ENCODE measurements at regions not wholly inside any gene's neighbourhood (a gene's known extent, or its start where the extent isn't known, plus 50 kb on each side); places are given as distances from the start of the nearest gene placed in this dataset.
A peak's percentile ranks its signal among the peaks of the same experiment; 100 is the strongest.
"Not testable (repeated sequence)": the region's sequence is repeated elsewhere in the genome, so short reads cannot be mapped to it uniquely, and the experiment has no call there.

DNA sequence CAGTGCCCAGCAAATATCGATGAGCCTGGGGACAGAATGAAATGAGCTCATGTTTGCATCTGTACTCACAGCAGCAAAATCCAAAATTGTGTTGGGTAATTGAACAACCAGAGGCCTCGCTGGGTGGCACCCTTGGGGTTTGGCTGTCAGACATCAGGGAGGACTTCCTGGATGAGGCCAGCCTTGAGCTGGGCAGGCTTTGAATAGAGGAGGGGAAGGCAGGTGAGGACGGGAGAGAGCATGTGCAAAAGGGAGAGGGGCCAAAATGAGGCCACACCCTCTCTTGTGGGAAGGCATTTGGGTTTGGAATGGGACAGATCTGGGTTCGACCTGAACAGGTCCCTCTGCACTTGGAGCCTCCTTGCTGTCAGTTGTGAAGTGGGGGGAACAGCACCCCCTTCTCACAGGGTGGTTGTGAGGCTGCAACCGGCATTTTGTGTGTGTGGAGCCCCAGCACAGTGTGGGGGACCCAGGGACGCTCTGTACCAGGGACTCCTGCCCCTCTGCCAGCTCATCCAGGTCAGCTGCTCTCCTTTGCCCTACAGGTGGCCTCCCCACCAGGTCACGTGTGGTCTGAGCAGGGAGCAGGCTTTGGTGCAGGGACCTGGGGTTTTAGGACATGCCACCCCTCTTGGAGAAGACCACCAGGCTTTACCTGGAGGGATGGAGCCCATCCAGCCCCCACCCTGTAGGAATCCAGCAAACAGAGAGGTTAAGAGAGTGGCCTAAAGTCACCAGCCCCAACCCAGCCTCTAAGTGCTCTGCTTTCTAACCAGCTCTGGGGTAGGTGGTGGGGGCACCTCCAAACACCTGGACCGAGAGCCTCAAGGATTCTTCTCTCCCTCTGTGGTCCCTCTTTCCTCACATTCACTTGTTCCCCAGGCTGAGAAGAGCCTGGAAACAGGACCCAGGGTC, 521.8 kb downstream of the PTPRU start:
- DNase-seq (ENCODE audit: low read depth) = no peak

DNA sequence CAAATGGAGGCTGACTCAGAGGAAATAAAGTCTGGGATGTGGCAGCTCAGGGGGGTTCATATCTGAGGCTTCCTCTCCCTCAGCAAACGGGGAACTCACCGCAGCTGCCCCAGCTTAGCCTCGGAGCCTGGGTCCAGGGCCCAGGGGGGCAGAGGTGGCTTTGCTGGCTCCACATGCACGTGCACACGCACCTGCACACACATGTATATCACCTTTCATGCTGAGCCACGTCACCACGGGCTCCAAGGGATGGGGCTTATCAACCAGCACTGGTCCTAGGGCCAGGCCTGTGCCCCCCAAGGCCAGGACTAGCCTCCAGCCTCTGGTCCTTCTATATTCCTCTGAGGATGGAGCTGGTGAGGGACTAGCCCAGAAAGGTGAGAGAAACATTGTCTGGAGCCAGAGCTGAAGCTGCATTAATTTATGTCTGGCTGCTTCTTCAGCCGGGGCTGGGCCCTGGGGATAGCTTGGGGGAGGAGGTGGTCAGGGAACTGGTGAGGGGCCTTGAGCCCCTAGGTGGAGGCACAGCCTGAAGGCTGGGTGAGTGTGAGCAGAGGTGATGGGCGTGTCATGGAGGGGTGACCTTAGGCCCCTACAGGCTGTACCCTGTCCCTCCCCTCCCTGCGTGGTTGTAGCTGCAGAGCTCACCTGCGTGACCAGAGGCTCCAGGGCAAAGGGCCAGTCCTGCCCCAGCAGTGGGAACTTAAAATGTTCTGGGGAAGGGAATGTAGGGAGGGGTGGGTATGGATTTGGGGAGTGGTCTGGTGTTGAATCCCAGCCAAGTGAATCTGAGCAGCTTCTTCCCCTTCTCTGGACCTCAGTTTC, 520.8 kb downstream of the PTPRU start:
- DNase-seq (ENCODE audit: low read depth) = no peak

DNA sequence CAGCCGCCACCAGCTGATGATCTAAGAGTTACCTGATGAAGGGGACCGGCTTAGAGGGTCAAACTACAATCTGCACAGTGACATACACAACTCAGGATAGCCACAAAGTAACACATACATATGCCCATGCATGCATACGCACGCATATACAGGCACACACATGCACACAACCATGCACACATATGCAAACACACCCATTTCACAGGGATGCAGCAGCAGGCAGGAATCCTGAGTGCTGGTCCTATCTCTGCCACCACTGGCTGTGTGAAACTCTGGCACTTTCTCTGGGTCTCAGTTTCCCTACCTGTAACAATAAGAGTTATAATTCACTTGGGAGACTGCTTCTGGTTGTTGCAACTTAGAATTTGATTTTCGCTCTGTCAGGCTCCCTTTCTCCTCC, 520.2 kb downstream of the PTPRU start:
- DNase-seq (ENCODE audit: low read depth) = no peak

DNA sequence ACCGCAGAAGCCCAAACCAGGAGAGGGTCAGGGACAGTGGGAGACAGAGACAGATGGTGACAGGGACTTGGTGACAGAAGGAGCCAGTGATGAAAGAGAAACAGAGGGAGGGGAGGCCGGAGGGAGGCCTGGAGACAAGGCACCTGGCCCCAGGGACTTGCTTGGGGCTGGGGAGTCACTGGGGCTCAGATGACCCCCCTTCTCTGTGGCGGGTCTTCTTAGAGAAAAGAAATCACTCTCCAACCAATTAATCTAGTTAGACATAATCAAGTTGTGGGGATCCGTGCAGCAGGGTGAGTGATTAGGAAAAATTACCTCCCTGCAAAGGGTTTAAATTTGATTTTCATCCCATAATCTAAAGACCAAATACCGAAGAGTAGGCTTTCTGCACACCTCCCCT, 519.8 kb downstream of the PTPRU start:
- no peak for DNase-seq (ENCODE audit: low read depth)

DNA sequence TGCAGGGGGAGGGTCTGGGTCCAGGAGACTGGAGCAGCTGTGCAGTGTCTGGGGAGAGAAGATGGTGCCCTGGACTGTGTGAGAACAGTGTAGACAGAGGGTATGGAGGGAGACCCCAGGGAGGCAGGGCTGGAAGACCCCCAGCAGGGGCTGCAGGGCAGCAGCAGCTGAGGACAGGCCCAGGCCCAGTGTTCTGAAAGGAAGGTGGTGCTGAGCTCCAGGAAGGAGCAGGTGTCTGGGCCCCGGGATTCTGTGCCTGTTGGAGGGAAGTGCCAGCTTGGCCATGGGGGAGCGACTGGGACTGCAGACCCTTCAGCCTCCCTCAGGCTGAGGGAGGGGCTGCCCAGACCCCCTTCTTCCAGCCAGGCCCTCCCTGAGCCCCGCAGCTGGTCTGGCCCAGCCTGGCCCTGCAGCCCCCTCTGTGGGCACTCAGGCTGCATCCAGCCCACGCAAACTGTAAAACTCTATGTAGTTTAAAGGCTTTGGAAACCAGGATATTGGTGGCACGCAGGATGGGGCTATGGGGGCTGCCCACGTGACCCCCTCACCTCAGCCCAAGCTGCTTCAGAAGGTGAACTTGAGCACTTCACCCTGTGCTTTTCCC, 519.2 kb downstream of the PTPRU start:
- not testable (repeated sequence) for DNase-seq (ENCODE audit: low read depth)

DNA sequence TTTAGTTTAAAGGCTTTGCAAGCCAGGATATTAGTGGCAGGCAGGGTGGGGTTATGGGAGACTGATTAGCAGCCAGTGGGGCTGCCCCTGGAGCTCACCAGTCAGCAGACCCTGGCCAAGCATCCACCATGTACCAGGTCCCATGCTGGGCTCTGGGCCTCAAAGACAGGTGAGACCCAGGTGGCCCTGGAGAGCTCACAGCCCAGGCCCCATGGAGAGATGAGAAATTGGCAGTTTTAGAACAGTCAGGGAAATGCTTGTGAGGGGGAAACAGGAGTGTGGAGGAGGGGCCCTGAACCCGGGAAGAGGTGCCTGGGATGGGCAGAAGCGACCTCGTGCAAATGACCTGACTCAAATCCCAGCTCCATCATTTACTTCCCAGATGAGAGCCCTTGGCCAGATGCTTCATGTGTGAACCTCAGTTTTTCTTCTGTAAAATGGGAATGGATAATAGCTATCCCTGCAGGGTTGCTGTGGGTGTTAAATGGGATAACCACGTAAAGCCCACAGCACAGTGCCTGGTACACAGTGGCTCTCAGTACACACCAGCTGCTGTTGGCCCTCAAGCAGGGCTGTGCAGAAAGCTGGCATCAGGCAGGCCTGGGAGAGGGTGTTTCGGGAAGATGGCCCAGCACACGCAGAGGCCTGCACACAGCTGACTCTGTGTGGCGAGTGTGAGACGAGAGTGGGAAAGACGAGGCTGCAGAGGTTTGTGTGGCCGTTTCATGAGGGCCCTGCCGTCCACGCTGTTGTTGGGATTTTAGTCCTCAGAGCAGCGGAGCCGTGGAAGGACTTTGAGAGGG, 518.5 kb downstream of the PTPRU start:
- no peak for DNase-seq (ENCODE audit: low read depth)

DNA sequence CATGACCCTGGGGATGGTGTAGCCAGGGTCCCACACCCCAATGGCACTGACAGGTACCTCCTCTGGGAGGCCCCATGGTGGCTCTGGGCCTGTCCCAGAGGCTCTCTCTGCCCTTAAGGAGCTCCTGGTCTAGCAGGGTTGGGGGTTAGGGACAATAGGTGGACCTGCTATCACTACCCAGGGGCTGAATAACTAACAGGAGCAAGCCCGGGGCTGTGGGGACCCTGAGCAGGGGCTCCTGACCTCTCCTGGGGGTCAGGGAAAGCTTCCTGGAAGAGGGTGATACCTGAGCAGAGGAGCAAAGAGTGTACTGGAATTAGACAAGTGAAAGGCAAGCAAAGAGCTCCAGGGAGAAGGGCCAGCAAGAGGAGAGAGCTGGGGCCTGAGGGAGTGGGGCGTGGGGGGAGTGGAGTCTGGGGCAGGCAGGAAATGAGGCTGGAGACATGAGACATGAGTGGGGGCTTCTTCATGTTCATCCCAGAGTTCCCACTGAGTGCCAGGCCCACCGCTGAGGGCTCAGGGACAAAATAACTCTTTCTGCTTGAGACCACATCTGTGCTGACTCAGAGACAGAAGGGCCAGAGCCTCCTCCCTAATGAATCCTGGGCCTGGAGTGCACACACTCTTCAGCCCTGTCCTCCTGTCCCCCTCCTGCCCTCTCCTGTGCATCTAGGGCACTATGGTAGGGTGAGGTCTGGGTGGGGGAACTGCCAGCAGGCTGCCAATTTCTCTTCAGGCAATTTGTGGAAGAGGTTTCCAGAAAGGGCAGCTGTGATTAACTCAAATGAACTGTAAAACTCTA, 517.6 kb downstream of the PTPRU start:
- no peak for DNase-seq (ENCODE audit: low read depth)

DNA sequence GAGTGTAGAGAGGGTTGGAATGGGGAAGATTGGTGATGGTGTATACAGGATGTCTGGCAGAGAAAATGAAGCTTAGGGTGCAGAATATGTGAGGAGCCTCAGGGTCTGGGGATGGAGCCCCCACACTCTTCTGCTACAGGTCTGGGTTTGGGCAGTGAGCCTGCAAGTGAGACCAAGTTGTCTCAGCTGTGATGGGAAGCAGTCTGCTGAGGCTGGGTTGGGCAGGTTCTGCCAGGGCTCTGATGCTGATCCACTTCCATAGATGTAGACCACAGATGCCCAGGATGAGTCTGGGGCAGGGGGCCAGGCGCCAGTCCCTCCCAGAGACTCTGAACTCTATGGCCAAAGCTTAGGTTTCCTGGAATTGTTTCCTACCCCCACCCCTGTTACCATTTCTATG, 516.9 kb downstream of the PTPRU start:
- DNase-seq (ENCODE audit: low read depth) = no peak

DNA sequence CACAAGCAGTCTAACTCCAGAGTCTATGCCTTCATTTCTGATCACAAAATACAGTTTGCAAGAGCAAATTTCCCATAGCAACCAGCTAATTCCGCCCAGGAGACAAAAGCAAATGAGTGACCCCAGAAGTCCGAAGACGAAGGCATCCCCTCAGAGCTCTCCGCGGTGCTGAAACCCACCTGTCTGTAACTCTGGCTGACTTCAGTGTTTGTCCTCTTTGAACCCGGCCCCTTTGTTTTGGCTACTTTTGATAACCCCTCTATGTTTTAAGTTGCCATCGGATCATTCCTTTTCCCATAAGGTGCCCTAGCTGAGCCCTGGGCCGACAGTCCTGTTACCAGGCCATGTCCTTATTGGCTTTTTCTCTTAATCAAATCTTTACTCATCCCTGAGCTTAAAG, 515.8 kb downstream of the PTPRU start:
- no peak for DNase-seq (ENCODE audit: low read depth)

DNA sequence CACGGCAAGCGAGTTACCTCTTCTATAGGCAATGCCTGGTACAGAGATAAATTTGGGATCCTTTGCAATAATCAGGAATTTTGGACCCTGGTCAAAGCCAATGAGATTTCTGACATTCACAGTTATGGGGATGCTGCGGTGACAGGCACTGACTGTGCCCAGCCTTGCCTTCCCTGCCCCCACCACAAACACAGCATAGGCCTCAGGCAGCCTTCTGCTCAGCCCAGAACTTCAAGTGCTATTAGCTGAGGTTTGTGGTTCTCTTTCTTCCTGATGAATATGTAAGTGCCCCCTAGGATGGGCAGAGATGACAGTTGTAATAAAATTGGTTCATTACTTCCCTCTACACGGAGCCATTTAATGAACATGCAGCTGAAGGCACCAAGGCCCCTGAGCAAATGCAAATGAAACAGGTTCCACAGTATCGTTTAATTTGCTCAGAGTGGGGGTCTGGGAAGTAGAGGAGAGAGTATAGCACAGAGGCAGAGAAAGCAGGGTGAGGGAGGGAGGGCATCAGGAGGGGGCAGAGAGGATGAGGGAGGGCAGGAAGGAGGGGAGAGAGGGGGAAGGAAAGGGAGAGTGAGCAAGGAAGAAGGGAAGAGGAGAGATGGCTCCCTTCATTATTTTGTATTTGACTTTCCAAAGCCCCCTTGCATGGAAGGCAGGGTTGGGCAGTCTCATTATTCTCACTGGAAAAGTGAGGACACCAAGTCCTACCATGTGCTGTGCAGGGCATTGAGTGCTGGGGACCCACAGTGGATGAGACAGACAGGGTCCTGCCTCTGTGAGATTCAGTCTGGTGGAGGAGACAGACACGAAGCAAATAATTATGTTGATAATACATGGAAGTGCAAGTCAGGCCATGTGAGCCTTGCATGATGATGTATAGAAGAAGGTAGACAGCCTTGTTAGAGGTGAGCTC, 513.0 kb downstream of the PTPRU start:
- DNase-seq (ENCODE audit: low read depth) = no peak

DNA sequence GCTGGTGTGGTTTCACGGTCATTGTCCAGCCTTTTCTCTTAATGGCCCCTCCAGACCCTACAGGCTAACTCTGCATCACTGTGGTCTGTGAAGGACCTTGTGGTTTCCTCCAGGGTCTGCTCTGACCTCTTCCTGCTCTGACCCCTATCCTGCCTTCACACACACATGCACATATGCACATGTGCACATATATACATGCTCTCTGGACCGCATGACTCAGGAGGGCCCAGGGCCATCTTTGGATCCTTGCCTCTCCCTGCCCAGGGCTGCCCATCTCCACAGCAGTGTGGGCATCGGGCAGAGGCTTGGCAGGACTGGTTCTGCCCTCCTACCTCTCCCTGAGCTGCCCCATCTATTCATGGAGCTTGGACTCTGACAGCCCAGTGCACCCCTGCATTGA, 510.9 kb downstream of the PTPRU start:
- DNase-seq (ENCODE audit: low read depth) = no peak

DNA sequence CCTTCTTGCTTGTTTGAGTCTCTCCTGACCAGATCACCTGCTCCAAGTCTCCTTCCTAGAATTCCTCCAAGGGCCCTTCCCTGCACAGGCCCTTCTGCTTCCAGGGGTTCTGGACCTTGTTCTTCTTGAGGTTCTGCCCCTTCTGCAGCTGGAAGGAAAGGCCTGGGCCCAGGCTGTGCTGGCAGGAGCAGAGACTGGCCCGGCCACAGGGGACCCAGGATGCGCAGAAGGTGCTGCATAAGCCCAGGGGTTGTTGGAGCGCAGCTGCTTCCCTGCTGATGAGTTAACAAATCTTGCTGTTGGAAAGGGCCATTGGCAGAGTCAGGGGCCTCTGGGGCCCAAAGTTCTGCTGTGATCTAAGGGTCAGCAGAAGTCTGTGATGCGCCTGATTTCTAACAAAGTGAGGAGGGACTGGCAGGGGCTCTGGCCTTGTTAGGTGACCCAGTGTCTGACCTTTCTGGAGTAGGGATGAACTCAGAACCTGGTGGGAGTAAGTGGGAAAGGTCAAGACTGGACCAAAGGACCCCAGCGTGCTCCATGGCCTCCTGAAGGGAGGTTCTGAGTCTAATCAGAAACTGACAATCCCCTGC, 509.8 kb downstream of the PTPRU start:
- no peak for DNase-seq (ENCODE audit: low read depth)

DNA sequence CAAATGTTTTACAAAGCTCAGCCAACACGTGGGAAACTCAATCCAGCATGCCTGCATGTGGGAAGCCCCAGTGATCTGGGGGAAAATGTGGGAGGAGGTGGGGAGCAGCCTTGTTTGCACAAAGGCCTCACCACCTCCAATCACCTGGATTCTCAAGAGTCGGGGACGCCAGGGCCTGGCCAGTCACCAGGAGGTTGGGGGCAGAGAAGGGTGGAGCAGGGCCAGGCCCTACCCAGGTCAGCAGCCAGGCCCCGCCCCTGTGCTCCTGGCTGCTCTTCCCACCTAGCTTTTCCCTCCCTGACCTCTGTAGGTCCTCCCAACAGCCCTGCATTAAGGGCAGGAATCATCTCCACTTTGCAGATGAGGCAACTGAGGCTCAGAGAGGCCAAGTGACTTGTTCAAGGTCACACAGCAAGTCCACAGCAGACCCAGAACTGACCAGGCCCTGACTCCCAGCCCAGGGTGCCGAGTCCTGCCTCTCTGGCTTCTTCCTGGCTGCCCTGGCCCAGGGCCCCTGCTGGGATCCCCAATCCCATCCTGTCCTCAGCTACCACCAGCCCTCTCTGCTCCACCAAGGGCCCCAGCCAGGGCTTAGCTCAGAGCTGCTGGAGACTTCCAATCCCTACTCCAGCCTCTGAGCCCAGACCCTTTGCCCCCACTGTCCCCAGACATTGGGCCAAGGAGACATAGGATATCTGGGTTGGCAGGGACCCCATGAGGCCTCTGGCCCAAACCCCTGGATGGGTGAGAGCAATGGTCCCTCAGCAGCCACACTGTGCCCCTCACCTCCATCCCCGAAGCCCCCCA, 508.6 kb downstream of the PTPRU start:
- DNase-seq (ENCODE audit: low read depth) = no peak

DNA sequence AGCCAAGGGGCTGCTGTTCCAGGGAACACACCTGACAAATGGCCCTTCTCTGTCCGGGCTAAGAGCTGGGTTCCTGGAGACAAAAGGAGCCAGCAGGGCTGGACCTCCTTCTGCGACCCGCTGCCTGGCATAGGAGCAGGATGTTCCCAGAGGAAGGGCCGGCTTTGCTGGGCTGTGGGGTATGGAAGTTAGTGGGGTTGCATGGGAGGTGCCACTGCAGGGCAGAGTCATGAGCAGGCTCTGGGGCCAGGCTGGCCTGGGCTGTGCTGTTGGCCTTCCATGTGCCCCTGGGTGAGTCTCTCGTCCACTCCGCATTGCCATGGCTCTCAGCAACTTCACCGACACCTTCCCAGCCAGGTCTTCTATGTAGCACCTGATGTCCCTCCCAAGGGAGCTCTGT, 507.6 kb downstream of the PTPRU start:
- no peak for DNase-seq (ENCODE audit: low read depth)

DNA sequence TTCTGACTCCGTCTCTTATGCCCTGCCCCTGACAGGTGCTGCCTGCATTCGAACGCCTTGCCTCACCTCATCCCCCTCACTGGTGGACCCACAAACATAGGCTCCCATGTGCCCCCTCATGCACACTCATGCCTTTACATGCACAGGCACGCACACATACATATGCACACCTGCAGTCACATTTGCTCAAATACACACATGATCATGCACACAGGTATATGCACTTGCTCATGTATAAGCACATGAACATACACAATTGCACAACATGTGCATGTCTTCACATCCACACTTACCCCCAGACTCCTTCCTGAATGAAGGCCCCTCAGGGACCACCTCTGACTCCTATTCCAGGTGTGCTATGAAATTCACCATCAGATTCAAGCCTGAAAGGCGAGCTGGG, 506.9 kb downstream of the PTPRU start:
- DNase-seq (ENCODE audit: low read depth) = no peak

DNA sequence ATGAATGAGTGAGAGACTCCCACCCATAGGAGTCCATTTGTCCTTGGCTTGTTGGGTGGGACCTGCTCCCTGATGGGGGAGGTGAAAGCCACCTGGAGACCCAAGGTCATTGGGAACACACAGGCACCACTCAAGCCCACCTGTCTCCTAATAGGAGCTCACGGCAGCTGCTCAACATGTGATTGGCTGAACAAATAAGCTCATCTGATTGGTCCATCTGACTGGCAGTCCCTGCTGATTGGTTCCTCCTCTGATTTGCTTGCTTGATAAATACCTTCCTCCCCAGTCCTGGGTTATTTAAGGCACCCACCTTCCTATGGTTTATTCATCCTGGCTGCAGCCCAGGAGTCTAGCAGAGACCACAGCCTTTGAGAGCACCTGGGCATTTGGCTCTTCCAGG, 502.9 kb downstream of the PTPRU start:
- no peak for DNase-seq (ENCODE audit: low read depth)

DNA sequence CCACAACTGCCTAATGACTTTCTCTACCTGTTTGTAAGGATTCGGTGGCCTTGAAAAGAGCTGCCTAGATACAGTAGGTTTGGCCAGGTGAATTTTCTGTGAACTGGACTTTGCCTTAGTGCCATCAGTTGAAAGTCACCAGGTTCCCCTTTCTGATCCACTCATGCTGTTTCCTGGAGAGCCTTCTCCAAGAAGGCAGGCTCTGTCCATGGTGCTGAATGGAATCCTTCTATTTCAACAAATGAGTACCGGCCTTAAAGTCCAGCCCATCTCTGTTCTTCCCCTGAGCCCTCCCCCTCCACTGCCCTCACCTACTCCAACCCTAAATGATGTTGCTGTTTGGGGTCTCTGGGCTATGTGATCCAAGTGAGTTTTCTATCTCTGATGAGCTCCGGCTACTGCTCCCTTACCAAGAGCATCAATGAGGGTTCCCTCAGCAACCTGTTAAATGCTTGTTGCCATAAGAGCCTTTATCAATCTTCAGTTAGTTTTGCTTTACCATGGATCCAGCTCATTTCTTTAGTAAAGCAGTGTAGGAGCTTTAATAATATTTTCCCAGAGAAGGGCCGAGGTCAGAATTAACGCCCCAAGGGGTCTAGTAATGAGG, 500.4 kb downstream of the PTPRU start:
- peak; percentile 35 for DNase-seq (ENCODE audit: low read depth)

DNA sequence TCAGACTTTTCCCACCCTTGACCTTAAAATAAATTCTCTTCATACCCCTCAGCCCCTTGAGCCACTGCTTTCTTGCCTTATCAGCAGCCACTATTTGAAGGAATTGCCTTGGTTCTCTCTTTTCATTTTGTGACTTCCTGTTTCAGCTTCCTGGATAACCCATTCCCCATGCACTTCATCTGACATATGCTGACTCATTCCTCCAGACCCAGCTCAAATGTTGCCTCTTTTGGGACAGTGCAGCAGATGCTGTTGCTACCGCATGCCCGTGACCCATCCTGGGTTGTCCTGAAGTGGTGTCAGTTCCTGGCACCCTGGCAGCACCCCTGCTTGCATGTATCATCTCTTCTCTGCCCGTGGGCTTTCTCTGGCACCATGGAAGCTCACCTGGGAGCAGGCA, 496.1 kb downstream of the PTPRU start:
- peak; percentile 25 for DNase-seq (ENCODE audit: low read depth)

Data from LHCN-M2 (cell line).